SK-N-MC (cell line): ENCODE measurements at regions not wholly inside any gene's neighbourhood (a gene's known extent, or its start where the extent isn't known, plus 50 kb on each side); places are given as distances from the start of the nearest gene placed in this dataset.

Source experiments
- EZH2 ChIP-seq: fragments of 200-600 bp; sonication (generic); IDR thresholded peaks from one replicate; pipeline ENCODE4 v1.6.1; 2017; ENCODE audit warnings: antibody characterized with exemption
- FOXP2 ChIP-seq: optimal IDR thresholded peaks from 2 replicates; pipeline ENCODE3; 2011; ENCODE audit warnings: mild to moderate bottlenecking, moderate library complexity; ENCODE audit not compliant: insufficient read depth; ENCODE audit errors: extremely low read length, control extremely low read depth
- POLR2AphosphoS5 ChIP-seq: IDR thresholded peaks from 2 replicates; pipeline ENCODE4 v1.6.1; 2012; ENCODE audit warnings: mild to moderate bottlenecking, low read depth, low read length, borderline replicate concordance

- no peak for TF ChIP-seq EZH2
- no peak for TF ChIP-seq POLR2AphosphoS5
- no peak for TF ChIP-seq FOXP2
Measured at GRCh38 chr2:41605311-41605710, 442.5 kb upstream of the PKDCC start.
